Kidney (tissue), 13 donors: ENCODE measurements at regions not wholly inside any gene's neighbourhood (a gene's known extent, or its start where the extent isn't known, plus 50 kb on each side); places are given as distances from the start of the nearest gene placed in this dataset.

ENCODE experiments used
- DNase-seq, 5 donors: peaks; one replicate each; pipeline ENCODE4 v3.0.0-alpha.2; 2013 to 2020
- FAIRE-seq: peaks from 2 replicates; lab custom pipeline; 2012; peaks lifted over from hg19 to GRCh38; lab: Jason Lieb, UNC
- H3K27ac ChIP-seq, 2 donors: one replicate each; pipeline ENCODE4 v1.7.0; 2013; ENCODE audit warnings: low read depth in 2 of 2, low read length in 2 of 2, inconsistent platforms in 1 of 2
- H3K27me3 ChIP-seq: one replicate; pipeline ENCODE4 v1.7.1; 2013; ENCODE audit warnings: low read length, inconsistent platforms; ENCODE audit not compliant: control insufficient read depth, insufficient read depth
- H3K36me3 ChIP-seq, 3 donors: one replicate each; pipeline versions ENCODE4 v1.7.0 to v1.7.1; 2013; ENCODE audit warnings: low read length in 3 of 3, control low read depth in 1 of 3, inconsistent platforms in 1 of 3; ENCODE audit not compliant: insufficient read depth in 3 of 3, control insufficient read depth in 2 of 3
- H3K4me1 ChIP-seq, 3 donors: one replicate each; pipeline versions ENCODE4 v1.7.0 to v1.7.1; 2013; ENCODE audit warnings: low read length in 3 of 3, inconsistent platforms in 1 of 3, low read depth in 1 of 3; ENCODE audit not compliant: control insufficient read depth in 2 of 3, insufficient read depth in 2 of 3
- H3K4me3 ChIP-seq, 3 donors: one replicate each; pipeline versions ENCODE4 v1.7.0 to v1.8.1; 2013; ENCODE audit warnings: low read length in 3 of 3, control low read depth in 1 of 3, inconsistent platforms in 1 of 3
- H3K9ac ChIP-seq, 3 donors: one replicate each; pipeline versions ENCODE4 v1.7.0 to v1.7.1; 2013; ENCODE audit warnings: low read length in 3 of 3, control low read depth in 1 of 3, inconsistent platforms in 1 of 3
- H3K9me3 ChIP-seq, 3 donors: one replicate each; pipeline versions ENCODE4 v1.7.0 to v1.7.1; 2013; ENCODE audit warnings: low read length in 3 of 3, control low read depth in 1 of 3, inconsistent platforms in 1 of 3; ENCODE audit not compliant: control insufficient read depth in 2 of 3, insufficient read depth in 1 of 3
- intact Hi-C: fragments of 100-400 bp; cut with DNase I; formaldehyde crosslinking; loops from one replicate; pipeline ENCODE4 v1.11.1; 2022
- TF ChIP-seq, protein P1 (sequence below): IDR thresholded peaks from 3 replicates; pipeline ENCODE4 v1.5.1; 2012; ENCODE audit warnings: mild to moderate bottlenecking, moderate library complexity, borderline replicate concordance; ENCODE audit not compliant: insufficient read depth; ENCODE audit errors: extremely low read depth
- donor health status: control.
- donor health status: control.
- donor health status: control.
- donor health status: control.
- donor health status: control.
- donor health status: DM: yes; HTN: yes; CAD: no.
- donor health status: Normal renal cell carcinoma (clear cell type).

GRCh38 chr3:65200310-65200970 lies 512.6 kb upstream of the ADAMTS9 start:
- no peak for FAIRE-seq
- Histone ChIP-seq H3K36me3 (no peaks in the 10 kb centered on the region), H3K4me3 (no peak overlapping the region), H3K9ac (no peak overlapping the region), H3K27me3 (no peaks in the 10 kb centered on the region), H3K4me1 (no peaks in the 10 kb centered on the region), H3K27ac (no peak overlapping the region), H3K9me3 (no peaks in the 10 kb centered on the region)
- intact Hi-C loops = no loop called here
- peak in 2 of 5 donors; percentile 37 to 41 for DNase-seq
- TF ChIP-seq, protein P1, sequence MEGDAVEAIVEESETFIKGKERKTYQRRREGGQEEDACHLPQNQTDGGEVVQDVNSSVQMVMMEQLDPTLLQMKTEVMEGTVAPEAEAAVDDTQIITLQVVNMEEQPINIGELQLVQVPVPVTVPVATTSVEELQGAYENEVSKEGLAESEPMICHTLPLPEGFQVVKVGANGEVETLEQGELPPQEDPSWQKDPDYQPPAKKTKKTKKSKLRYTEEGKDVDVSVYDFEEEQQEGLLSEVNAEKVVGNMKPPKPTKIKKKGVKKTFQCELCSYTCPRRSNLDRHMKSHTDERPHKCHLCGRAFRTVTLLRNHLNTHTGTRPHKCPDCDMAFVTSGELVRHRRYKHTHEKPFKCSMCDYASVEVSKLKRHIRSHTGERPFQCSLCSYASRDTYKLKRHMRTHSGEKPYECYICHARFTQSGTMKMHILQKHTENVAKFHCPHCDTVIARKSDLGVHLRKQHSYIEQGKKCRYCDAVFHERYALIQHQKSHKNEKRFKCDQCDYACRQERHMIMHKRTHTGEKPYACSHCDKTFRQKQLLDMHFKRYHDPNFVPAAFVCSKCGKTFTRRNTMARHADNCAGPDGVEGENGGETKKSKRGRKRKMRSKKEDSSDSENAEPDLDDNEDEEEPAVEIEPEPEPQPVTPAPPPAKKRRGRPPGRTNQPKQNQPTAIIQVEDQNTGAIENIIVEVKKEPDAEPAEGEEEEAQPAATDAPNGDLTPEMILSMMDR = no peak

DNA sequence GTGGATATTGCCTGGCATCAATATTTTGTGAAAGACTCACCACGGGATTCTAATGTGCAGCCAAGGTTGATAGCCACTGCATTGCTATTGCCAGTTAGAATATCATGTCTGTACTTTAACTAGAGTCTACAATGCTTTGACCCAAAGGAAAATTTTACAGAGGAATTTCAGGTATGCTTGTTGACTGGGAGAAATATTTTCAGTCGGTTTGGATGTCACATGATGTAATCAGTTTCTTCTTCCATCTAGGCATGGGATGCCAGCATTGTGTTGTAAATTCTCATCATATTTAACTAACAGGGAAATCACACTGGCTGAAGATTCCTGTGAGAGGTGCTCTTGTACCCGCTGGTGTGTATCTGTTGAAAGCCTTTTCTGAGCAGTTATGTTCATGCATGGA lies 508.9 kb upstream of the ADAMTS9 start:
- no peaks in the 10 kb centered on the region for H3K4me1 ChIP-seq
- peak in 1 of 5 donors; percentile 33 for DNase-seq
- H3K36me3 ChIP-seq = no peaks in the 10 kb centered on the region
- no peak overlapping the region for H3K9ac ChIP-seq
- intact Hi-C loops = no loop called here
- H3K4me3 ChIP-seq = no peak overlapping the region
- TF ChIP-seq, protein P1 = no peak
- H3K9me3 ChIP-seq = no peaks in the 10 kb centered on the region
- H3K27ac ChIP-seq = no peak overlapping the region
- no peak for FAIRE-seq
- no peaks in the 10 kb centered on the region for H3K27me3 ChIP-seq

DNA sequence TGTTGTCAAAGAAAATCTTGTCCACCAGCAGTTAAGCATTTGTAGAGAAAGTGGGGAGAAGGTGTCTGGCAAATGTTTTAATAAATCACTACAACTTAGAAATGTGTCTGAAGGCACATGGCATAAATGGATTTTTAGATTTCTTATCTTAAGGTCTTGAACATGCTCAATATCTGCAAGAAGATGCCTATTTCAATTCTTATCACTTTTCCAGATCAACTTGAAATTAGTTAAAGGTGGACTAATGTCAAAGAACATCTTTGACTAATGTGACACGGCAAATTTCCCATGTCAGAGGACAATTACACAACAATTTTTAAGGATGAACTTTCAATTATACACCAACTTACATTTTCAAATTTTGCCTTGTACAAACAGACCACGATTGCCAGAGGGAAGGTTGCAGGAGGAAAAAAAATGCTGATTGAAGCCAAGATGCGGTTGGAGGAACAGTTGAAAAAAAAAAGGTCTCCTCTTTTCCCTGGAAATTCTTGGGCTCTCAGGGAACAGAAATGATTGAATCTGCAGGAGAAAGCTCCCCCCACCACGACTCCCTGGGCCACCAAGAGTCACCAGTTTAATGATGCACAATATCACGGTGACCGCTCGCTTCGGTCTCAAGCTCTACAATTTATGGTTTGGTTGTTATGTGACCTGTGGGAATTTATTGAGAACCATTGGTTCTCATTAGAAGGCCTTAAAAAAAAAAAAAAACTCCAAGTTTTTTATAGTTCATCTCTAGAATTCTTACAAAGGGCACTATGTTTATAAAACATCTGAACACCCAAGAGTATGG lies 507.6 kb upstream of the ADAMTS9 start:
- H3K9ac ChIP-seq = no peak overlapping the region
- H3K9me3 ChIP-seq = no peaks in the 10 kb centered on the region
- no peaks in the 10 kb centered on the region for H3K27me3 ChIP-seq
- no peak for FAIRE-seq
- peak in 2 of 5 donors; percentile 32 to 39 for DNase-seq
- H3K4me3 ChIP-seq = no peak overlapping the region
- no peaks in the 10 kb centered on the region for H3K4me1 ChIP-seq
- no peaks in the 10 kb centered on the region for H3K36me3 ChIP-seq
- intact Hi-C loops = no loop called here
- no peak overlapping the region for H3K27ac ChIP-seq
- TF ChIP-seq, protein P1 = no peak
